Fibroblast of the conjunctiva (primary cell): ENCODE measurements at regions not wholly inside any gene's neighbourhood (a gene's known extent, or its start where the extent isn't known, plus 50 kb on each side); places are given as distances from the start of the nearest gene placed in this dataset.

Experiments
- DNase-seq: peaks from one replicate; pipeline ENCODE4 v3.0.0-alpha.2; 2010; ENCODE audit warnings: low read depth

GRCh38 chr14:101230161-101230850, 326.8 kb upstream of the RTL1 start:
- DNase-seq, result no peak

GRCh38 chr14:101230851-101231550, 327.5 kb upstream of the RTL1 start:
- DNase-seq, result no peak

DNA sequence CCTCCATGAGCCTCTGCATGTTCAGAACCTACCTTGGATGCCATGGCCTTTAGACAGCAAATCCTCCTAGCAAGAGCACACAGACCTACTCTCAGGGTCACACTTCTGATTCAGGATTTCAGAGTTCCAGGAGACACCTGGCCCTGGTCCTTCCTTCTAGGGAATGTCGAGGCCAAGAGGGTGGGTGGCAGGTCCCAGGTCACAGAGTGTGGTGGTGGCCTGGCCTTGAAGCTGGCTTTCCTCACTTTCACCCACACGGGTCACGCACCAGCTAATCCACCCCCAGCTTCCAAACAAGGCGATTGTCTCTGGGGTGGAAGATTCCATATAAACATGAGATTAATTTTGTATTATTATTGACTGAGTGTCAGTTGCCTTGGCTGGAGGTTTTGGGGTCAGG, 328.3 kb upstream of the RTL1 start:
- no peak for DNase-seq

DNA sequence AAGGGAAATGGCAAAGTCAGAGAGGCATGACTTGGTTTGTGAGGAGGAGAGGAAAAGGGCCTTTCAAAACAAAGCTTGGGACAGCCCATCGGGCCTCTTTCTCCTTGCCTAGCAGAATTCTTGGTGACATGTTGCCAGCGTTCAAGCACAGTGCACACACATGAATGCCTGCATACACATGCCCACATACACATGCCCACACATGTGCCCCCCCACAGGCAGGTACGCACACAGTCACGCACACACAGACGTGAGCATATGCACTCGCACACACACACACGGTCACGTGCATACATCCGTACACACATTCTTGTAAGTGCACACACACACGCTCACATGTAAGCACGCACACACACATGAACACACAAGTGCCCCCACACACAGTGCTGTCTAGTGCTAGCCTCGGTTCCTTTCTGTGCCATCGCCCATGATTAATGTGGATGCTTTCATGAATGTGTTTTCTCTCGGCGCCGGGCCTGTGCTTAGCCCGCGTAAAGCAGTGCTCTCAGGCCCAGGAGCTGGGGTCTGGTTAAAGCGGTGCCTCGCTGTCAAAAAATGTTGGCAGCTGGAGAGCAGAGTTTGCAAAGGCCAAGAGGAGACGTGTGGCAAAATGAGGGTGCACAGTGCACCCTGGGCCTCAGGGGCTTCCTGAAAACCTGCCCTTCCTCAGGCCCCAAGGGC, 328.8 kb upstream of the DIO3 start:
- no peak for DNase-seq

DNA sequence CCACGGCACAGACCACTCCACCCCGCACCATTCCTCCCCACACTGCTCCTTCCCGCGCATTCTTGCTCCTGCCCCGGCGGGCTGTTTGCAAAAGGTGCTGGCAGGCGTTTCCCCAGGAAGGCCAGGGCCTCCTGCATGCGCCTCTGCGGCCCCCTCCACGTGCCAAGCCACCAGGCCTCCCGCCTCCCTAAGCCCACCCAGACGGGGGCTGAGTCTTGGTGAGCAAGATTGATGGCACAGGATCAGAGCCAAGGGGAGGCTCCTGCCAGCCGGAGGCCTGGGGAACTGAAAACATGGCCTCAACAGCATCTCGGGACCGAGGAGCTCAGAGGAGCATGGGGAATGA, 328.3 kb upstream of the DIO3 start:
- DNase-seq, result no peak

DNA sequence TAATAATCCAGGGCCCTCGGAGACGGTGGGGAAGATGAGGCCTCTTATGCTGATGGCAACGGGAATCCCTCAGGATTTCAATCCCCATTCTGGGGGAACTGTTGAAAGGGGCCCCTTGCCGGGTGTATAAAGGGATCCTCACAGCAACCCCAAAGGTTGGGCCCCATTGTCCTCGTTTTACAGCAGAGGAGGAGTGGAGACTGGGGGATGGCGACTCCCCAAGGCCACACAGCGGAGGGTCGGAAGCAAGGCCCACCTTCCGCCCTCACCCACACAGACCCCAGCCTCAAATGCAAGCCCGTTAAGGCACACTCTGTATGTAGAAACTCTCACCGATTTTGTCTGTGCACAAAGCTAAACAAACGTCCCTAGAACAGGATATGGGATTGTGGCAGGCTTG, 327.9 kb upstream of the DIO3 start:
- no peak for DNase-seq

GRCh38 chr14:101233808-101234207, 327.5 kb upstream of the DIO3 start:
- DNase-seq, result no peak

- DNase-seq, result no peak
These were observed 326.9 kb upstream of the DIO3 start for GRCh38 chr14:101234244-101234937.

GRCh38 chr14:101234999-101235334, 326.3 kb upstream of the DIO3 start:
- DNase-seq, result no peak

GRCh38 chr14:101235335-101236103, 325.8 kb upstream of the DIO3 start:
- DNase-seq, result peak; percentile 10

GRCh38 chr14:101236496-101237251, 324.6 kb upstream of the DIO3 start:
- DNase-seq, result no peak

GRCh38 chr14:101237252-101237616, 324.1 kb upstream of the DIO3 start:
- no peak for DNase-seq

- DNase-seq, result no peak
These were observed 322.2 kb upstream of the DIO3 start for GRCh38 chr14:101239065-101239464.

- no peak for DNase-seq
These were observed 320.1 kb upstream of the DIO3 start for GRCh38 chr14:101241147-101241546.

DNA sequence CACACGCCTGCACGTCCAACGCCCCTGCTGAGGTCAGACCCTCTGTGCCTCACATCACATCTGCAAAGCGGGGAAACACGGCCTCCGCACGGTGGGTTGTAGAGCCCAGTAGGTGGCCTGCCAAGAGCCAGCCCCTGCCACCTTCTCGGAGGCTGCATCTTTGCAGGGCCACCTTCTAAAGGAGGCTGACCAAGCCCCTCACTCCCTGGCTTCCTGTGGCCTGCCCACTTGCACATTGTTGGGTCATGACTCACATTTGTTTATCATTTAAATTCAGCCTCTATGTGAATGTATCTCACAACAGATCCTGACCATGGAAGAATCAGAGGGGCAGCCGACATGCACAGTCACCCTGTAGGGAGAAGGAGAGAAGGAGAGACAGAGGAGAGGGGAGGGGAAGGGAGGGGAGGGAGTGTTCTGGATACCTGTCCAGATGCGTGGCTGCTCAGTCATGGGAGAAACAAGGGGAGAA, 319.5 kb upstream of the DIO3 start:
- DNase-seq, result no peak

DNA sequence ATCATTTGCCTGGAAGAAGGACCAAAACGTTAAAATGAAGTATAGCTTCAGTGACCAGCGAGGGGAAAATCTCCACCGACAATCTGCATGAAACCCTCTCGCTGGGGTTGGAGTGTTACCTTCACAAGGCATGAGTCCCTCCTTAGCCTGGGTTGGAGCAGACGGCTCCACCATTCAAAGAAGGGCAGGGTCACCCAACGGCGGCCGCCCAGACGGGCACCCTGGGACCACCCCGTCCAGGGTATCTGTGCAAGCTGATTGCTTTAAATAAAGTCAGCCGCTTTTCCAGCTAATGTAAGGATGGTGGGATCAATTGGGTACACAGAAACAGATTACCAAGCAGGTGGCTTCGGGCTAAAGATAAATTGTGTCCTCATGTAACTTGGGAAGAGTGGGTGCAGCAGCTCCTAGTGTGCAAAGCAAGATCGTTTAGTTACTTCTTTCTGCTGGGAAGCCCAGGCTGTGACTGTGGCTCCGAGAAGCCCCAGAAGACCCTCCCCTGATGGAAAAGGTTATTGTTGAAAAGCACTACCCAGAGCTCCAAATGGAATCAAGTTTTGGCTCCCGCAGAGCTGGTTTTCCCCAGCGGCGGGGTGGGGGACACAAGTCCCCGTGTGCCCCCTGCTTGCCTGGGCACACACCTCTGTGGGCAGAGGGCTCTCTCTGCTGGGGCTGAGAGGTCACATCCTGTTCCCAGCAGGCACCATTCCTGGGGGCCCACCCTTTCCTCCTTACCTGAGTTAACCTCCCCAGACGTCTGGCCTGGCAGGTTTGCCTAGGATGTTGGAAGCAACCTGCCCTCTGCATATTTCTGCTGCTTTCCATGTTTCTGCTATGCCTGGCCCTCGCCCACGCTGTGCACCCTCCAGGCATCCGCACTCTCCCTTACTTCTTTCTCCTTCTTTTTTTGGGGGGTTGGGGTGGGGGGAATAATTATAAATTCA, 318.6 kb upstream of the DIO3 start:
- DNase-seq, result no peak

DNA sequence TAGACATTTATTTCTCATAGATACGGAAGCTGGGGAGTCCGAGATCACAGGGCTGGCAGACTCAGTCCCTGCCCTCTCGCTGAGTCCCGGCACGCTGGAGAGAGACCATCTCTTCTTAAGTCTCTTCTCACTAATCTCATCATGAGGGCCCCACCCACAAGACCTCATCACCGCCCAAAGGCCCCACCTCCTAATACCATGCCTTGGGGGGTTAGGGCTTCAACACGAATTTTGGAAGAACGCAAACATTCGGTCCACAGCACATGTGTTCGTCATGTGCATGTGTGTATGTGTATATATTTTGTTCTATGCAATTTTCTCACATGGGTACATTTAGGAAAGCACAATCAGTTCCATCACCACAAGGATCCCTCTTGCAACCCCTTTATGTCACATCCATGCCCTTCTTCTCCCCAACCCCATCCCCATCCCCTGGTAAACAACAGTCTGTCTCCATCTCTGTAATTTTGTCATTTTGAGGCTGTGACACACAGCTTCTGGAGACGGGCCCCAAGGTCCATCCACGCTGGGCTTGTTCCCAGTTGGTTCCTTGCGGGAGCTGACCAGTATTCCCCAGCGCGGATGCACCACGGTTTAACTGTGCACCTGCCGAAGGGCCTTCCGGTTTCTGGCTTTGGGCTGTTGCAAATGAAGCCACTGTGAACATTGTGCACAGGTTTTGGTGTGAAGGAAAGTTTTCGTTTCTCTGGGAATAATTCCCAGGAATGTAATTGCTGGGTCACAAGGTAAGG, 317.5 kb upstream of the DIO3 start:
- DNase-seq, result no peak

DNA sequence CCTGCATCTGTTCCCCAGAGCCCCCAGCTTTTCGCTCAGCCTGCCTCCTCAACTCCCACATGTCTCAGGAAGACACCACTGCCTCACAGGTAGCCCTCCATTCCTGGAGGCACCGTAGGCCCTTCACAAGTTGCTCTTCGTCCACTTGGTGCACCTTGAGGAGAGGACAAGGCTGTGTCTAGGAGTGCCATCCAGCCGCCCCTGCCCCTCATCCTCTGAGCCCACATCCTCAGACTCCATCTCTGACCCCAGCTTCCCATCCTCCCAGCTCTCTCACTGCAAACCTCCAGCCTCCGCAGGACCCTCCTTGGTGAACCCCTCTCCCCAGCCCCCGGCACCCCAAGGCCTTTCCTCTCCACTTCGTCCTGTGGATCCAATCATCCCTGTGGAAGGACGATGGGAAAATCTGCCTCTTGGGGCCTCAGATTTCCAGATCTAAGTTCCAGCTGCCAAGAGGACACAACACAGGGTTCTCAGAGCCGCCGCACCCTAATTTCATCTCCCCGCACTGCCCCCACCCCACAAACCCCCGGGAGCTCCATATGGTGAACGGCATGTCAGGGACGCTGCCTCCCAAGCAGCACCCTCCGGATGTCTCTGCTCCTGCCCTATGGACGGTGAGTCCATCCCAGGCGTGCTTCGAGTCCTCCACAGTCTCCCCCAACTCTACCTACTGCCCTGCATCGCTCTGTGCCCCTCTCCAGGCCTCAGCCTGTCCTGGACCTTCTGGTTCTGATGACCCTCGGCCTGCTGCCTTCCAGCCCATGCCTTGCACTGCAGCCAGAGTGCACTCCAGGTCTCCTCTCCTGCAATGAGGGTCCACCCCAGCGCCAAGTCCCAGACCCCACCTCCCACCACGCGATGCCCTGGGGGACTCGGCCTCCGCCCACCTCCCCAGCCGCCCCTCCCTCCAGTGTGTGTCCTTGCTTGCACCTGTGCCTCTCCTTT, 314.1 kb upstream of the DIO3 start:
- DNase-seq, result no peak
